H1 (cell line): ENCODE measurements at regions not wholly inside any gene's neighbourhood (a gene's known extent, or its start where the extent isn't known, plus 50 kb on each side); places are given as distances from the start of the nearest gene placed in this dataset.

Experiments used
- CTCF ChIA-PET: fragments of 300-600 bp; sonication (Branson Sonifier 250); formaldehyde crosslinking; loops from one replicate; lab custom pipeline; 2021; ENCODE audit not compliant: partially characterized antibody; lab: Charles Lee
- POLR2A ChIA-PET: fragments of 300-600 bp; sonication (Branson Sonifier 250); formaldehyde crosslinking; loops from one replicate; lab custom pipeline; 2021; ENCODE audit warnings: inconsistent platforms; ENCODE audit not compliant: partially characterized antibody; lab: Charles Lee
- DNase-seq, 2 experiments: peaks; one replicate each; pipeline versions ENCODE4 v3.0.0 to v3.0.0-alpha.2; 2010 to 2022; ENCODE audit warnings: low spot score in 2 of 2, low read depth in 1 of 2, mixed read lengths in 1 of 2
- FAIRE-seq: peaks from 2 replicates; lab custom pipeline; 2011; peaks lifted over from hg19 to GRCh38; lab: Jason Lieb, UNC
- H2AFZ ChIP-seq: 2 replicates; pipeline ENCODE4 v1.8.1; 2012; ENCODE audit warnings: low read length, inconsistent platforms
- H2AK5ac ChIP-seq: 2 replicates; pipeline ENCODE4 v1.6.1; 2013; ENCODE audit warnings: low read depth, low read length
- H2BK120ac ChIP-seq: replicated peaks from 2 replicates; pipeline ENCODE3; 2013; ENCODE audit warnings: low read depth, low read length, inconsistent platforms
- H2BK12ac ChIP-seq: 2 replicates; pipeline ENCODE4 v1.6.1; 2013; ENCODE audit warnings: low read depth, low read length
- H2BK15ac ChIP-seq: 2 replicates; pipeline ENCODE4 v1.6.1; 2013; ENCODE audit warnings: low read length
- H2BK20ac ChIP-seq: 2 replicates; pipeline ENCODE4 v1.6.1; 2013; ENCODE audit warnings: low read length
- H2BK5ac ChIP-seq: 2 replicates; pipeline ENCODE4 v1.6.1; 2013; ENCODE audit warnings: low read depth, low read length
- H3K14ac ChIP-seq: 2 replicates; pipeline ENCODE4 v1.6.1; 2013; ENCODE audit warnings: inconsistent platforms; ENCODE audit not compliant: insufficient read length
- H3K18ac ChIP-seq: 2 replicates; pipeline ENCODE4 v1.6.1; 2013; ENCODE audit warnings: low read length; ENCODE audit errors: extremely low read depth
- H3K23ac ChIP-seq: 2 replicates; pipeline ENCODE4 v1.6.1; 2013; ENCODE audit warnings: inconsistent platforms; ENCODE audit not compliant: insufficient read length
- H3K23me2 ChIP-seq: 2 replicates; pipeline ENCODE4 v1.6.1; 2013; ENCODE audit warnings: low read depth, low read length
- H3K27ac ChIP-seq: 2 replicates; pipeline ENCODE4 v1.6.1; 2011; ENCODE audit warnings: low read depth, low read length, inconsistent platforms
- H3K27me3 ChIP-seq, 4 experiments: replicated peaks in 1 of 4; 1 replicate in 1 of 4; 2 replicates in 3 of 4; pipeline versions ENCODE4 v1.6.1 to v1.8.1; 2011 to 2013; ENCODE audit warnings: low read length in 3 of 4, mild to moderate bottlenecking in 3 of 4, inconsistent platforms in 2 of 4, mixed read lengths in 2 of 4, moderate library complexity in 1 of 4; ENCODE audit not compliant: control insufficient read depth in 3 of 4, insufficient read depth in 3 of 4; ENCODE audit errors: extremely low read depth in 1 of 4
- H3K36me3 ChIP-seq, 4 experiments: 2 replicates each; pipeline versions ENCODE4 v1.6.1 to v1.8.1; 2011 to 2013; ENCODE audit warnings: mild to moderate bottlenecking in 4 of 4, low read length in 3 of 4, moderate library complexity in 2 of 4, control low read depth in 1 of 4, inconsistent platforms in 1 of 4; ENCODE audit not compliant: insufficient read depth in 4 of 4, control insufficient read depth in 2 of 4
- H3K4ac ChIP-seq: replicated peaks from 2 replicates; pipeline ENCODE3; 2013; ENCODE audit warnings: low read length, low read depth, mixed read lengths, inconsistent platforms; ENCODE audit not compliant: insufficient read length
- H3K4me1 ChIP-seq, 4 experiments: replicated peaks in 1 of 4; 1 replicate in 1 of 4; 2 replicates in 3 of 4; pipeline versions ENCODE4 v1.6.1 to v1.8.1; 2011 to 2013; ENCODE audit warnings: low read length in 3 of 4, inconsistent platforms in 2 of 4, mixed read lengths in 1 of 4; ENCODE audit not compliant: insufficient read depth in 4 of 4, control insufficient read depth in 3 of 4
- H3K4me2 ChIP-seq, 2 experiments: 2 replicates each; pipeline versions ENCODE4 v1.6.1 to v1.8.1; 2011 to 2013; ENCODE audit warnings: low read depth in 2 of 2, low read length in 2 of 2, control low read depth in 1 of 2, inconsistent platforms in 1 of 2, mild to moderate bottlenecking in 1 of 2; ENCODE audit not compliant: insufficient read depth in 1 of 2
- H3K4me3 ChIP-seq, 4 experiments: fragments of 200-600, 300-600 bp in 1 of 4; sonication (generic), shearing (Covaris generic), sonication (Bioruptor Twin) in 1 of 4; 2 replicates each; pipeline versions ENCODE4 v1.5.1 to v1.8.1; 2011 to 2016; ENCODE audit warnings: low read length in 4 of 4, low read depth in 3 of 4, control low read depth in 2 of 4, inconsistent platforms in 2 of 4, mild to moderate bottlenecking in 2 of 4, mixed read lengths in 1 of 4, moderate library complexity in 1 of 4; ENCODE audit not compliant: insufficient read depth in 2 of 4; ENCODE audit errors: extremely low read depth in 1 of 4
- H3K56ac ChIP-seq: replicated peaks from 2 replicates; pipeline ENCODE3; 2013; ENCODE audit warnings: low read depth, mild to moderate bottlenecking, mixed read lengths, low read length, inconsistent platforms; ENCODE audit not compliant: insufficient read length
- H3K79me1 ChIP-seq: 2 replicates; pipeline ENCODE4 v1.6.1; 2013; ENCODE audit warnings: low read depth, low read length, control low read depth
- H3K79me2 ChIP-seq, 2 experiments: 2 replicates each; pipeline versions ENCODE4 v1.6.1 to v1.8.1; 2012 to 2013; ENCODE audit warnings: low read length in 2 of 2, mild to moderate bottlenecking in 2 of 2, inconsistent platforms in 1 of 2; ENCODE audit not compliant: insufficient read depth in 2 of 2, control insufficient read depth in 1 of 2
- H3K9ac ChIP-seq, 4 experiments: replicated peaks in 1 of 4; 1 replicate in 1 of 4; 2 replicates in 3 of 4; pipeline versions ENCODE4 v1.6.1 to v1.8.1; 2011 to 2013; ENCODE audit warnings: low read depth in 3 of 4, low read length in 3 of 4, control low read depth in 2 of 4, mild to moderate bottlenecking in 2 of 4, moderate library complexity in 2 of 4, inconsistent platforms in 1 of 4; ENCODE audit errors: extremely low read depth in 1 of 4
- H3K9me3 ChIP-seq, 2 experiments: 2 replicates each; pipeline versions ENCODE4 v1.6.1 to v1.8.1; 2012 to 2013; ENCODE audit warnings: mild to moderate bottlenecking in 2 of 2, moderate library complexity in 2 of 2, control low read depth in 1 of 2, inconsistent platforms in 1 of 2, low read depth in 1 of 2, low read length in 1 of 2, mixed read lengths in 1 of 2; ENCODE audit not compliant: insufficient read depth in 2 of 2
- H4K20me1 ChIP-seq, 2 experiments: replicated peaks in 1 of 2; 2 replicates each; pipeline versions ENCODE3 to v1.8.1; 2011 to 2013; ENCODE audit warnings: inconsistent platforms in 2 of 2, low read length in 2 of 2, mild to moderate bottlenecking in 1 of 2; ENCODE audit not compliant: insufficient read depth in 2 of 2, control insufficient read depth in 1 of 2
- H4K5ac ChIP-seq: 2 replicates; pipeline ENCODE4 v1.6.1; 2013; ENCODE audit warnings: low read length, low read depth, mixed read lengths, inconsistent platforms; ENCODE audit not compliant: insufficient read length
- H4K8ac ChIP-seq: 2 replicates; pipeline ENCODE4 v1.8.0; 2013; ENCODE audit warnings: mild to moderate bottlenecking, moderate library complexity, low read length, inconsistent platforms; ENCODE audit not compliant: insufficient read depth; ENCODE audit errors: extremely low read depth
- H4K91ac ChIP-seq: replicated peaks from 2 replicates; pipeline ENCODE3; 2013; ENCODE audit warnings: low read length, mixed read lengths, inconsistent platforms; ENCODE audit not compliant: insufficient read length
- ASH2L ChIP-seq: fragments of 200-600, 300-600 bp; sonication (generic); IDR thresholded peaks from one replicate; pipeline ENCODE4 v1.7.1; 2017; ENCODE audit warnings: low read length
- BCL11A ChIP-seq, 2 experiments: IDR thresholded peaks; one replicate each; pipeline ENCODE4 v1.6.1; 2011; ENCODE audit warnings: low read depth in 2 of 2, low read length in 2 of 2, mild to moderate bottlenecking in 2 of 2
- BRCA1 ChIP-seq: IDR thresholded peaks from 2 replicates; pipeline ENCODE4 v1.6.1; 2012; ENCODE audit warnings: low read depth, low read length, improper control_type of control experiment
- CREB1 ChIP-seq: IDR thresholded peaks from 2 replicates; pipeline ENCODE4 v1.6.1; 2012; ENCODE audit warnings: inconsistent platforms
- EGR1 ChIP-seq: IDR thresholded peaks from 2 replicates; pipeline ENCODE4 v1.6.1; 2011; ENCODE audit warnings: low read depth, low read length, borderline replicate concordance
- EP300 ChIP-seq, 2 experiments: IDR thresholded peaks; 1 replicate in 1 of 2; 2 replicates in 1 of 2; pipeline ENCODE4 v1.6.1; 2011 to 2012; ENCODE audit warnings: low read depth in 2 of 2, low read length in 2 of 2, mild to moderate bottlenecking in 2 of 2, borderline replicate concordance in 1 of 2, inconsistent platforms in 1 of 2, moderate library complexity in 1 of 2
- MAFK ChIP-seq: IDR thresholded peaks from 2 replicates; pipeline ENCODE4 v1.6.1; 2012; ENCODE audit warnings: low read depth, mild to moderate bottlenecking, improper control_type of control experiment, low read length
- POU5F1 ChIP-seq: IDR thresholded peaks from 2 replicates; pipeline ENCODE4 v1.6.1; 2011; ENCODE audit warnings: low read depth, mild to moderate bottlenecking, low read length, moderate library complexity
- TAF1 ChIP-seq: IDR thresholded peaks from 2 replicates; pipeline ENCODE4 v1.6.1; 2011; ENCODE audit warnings: mild to moderate bottlenecking, low read depth, low read length
- TBP ChIP-seq: IDR thresholded peaks from 2 replicates; pipeline ENCODE4 v1.6.1; 2011; ENCODE audit warnings: low read depth, low read length, improper control_type of control experiment
- TEAD4 ChIP-seq: IDR thresholded peaks from 2 replicates; pipeline ENCODE4 v1.6.1; 2012; ENCODE audit warnings: low read depth, low read length, inconsistent platforms, mixed read lengths

DNA sequence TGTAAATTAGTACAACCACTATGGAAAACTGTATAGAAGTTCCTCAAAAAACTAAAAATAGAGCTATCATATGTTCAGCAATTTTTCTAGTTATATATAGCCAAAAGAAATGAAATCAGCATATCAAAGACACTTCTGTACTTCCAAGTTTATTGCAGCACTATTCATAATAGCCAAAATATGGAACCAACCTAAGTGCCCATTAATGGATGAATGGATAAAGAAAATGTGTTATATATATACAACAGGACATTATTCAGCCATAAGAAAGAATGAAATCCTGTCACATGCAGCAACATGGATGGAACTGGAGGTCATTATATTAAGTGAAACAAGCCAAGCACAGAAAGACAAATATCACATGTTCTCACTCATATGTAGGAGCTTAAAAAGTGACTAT, 112.6 kb downstream of the MDH1 start:
- Histone ChIP-seq H3K27me3 (no peaks in the 10 kb centered on the region), H3K18ac (no peak overlapping the region), H3K27ac (no peak overlapping the region), H3K36me3 (no peaks in the 10 kb centered on the region), H2AFZ (no peak overlapping the region), H3K79me1 (no peaks in the 10 kb centered on the region), H4K8ac (no peak overlapping the region), H3K4ac (no peak overlapping the region), H2BK120ac (no peak overlapping the region), H4K5ac (no peak overlapping the region), H3K4me2 (no peak overlapping the region), H3K4me3 (no peak overlapping the region), H2BK5ac (no peak overlapping the region), H3K4me1 (peaks cover 0 to 6% (median 2%) of the 10 kb centered on the region in 4 experiments; a peak in 3 of 7 replicates), H4K20me1 (no peaks in the 10 kb centered on the region), H2BK15ac (no peak overlapping the region), H3K14ac (no peak overlapping the region), H3K56ac (no peak overlapping the region), H3K9me3 (0 out of 4 replicates have a peak, but pooled peaks cover 0 to 2% of the 10 kb centered on the region in 2 experiments), H2AK5ac (no peak overlapping the region), H2BK20ac (no peak overlapping the region), H2BK12ac (no peak overlapping the region), H3K9ac (no peak overlapping the region), H3K79me2 (no peaks in the 10 kb centered on the region), H3K23me2 (no peaks in the 10 kb centered on the region), H3K23ac (no peak overlapping the region), H4K91ac (no peak overlapping the region)
- no peak for FAIRE-seq
- DNase-seq = no peak
- POLR2A ChIA-PET = no interaction called here
- CTCF ChIA-PET = interaction anchor here (1.3 kb wide), 1 partner anchor 140 kb away, joined by 4 read pairs; the partner anchor contains the start of gene UGP2
- TF ChIP-seq EP300 (IDR thresholded peaks at IDR 0.05; ENCODE audit: borderline replicate concordance in 1 of 2, low read depth in 2 of 2, low read length in 2 of 2) (no peak), TBP (no peak), BRCA1 (no peak), TAF1 (no peak), CREB1 (no peak), POU5F1 (no peak), TEAD4 (no peak), ASH2L (no peak), BCL11A (IDR thresholded peaks at IDR 0.05; ENCODE audit: low read depth in 2 of 2, low read length in 2 of 2) (no peak), MAFK (no peak), EGR1 (no peak)
